WTC11 (cell line): ENCODE measurements at regions not wholly inside any gene's neighbourhood (a gene's known extent, or its start where the extent isn't known, plus 50 kb on each side); places are given as distances from the start of the nearest gene placed in this dataset.

Experiments
- CREB1 ChIP-seq: sonication (generic); formaldehyde crosslinking; IDR thresholded peaks from 2 replicates; pipeline ENCODE4 v1.8.0; 2023; ENCODE audit warnings: mild to moderate bottlenecking, missing genetic modification reagents
- RELA ChIP-seq: sonication (generic); formaldehyde crosslinking; IDR thresholded peaks from 2 replicates; pipeline ENCODE4 v1.8.1; 2022; ENCODE audit warnings: missing genetic modification reagents, mild to moderate bottlenecking, borderline replicate concordance
- TF ChIP-seq, protein P1 (sequence below): sonication (generic); formaldehyde crosslinking; IDR thresholded peaks from 2 replicates; pipeline ENCODE4 v1.8.1; 2023; ENCODE audit warnings: mild to moderate bottlenecking, missing genetic modification reagents, moderate library complexity
- TF ChIP-seq, protein P2 (sequence below): fragments of 200-600 bp; IDR thresholded peaks from 2 replicates; pipeline ENCODE4 v1.8.0; 2022; ENCODE audit warnings: antibody characterized with exemption
- TF ChIP-seq, protein P3 (sequence below): sonication (generic); formaldehyde crosslinking; IDR thresholded peaks from 2 replicates; pipeline ENCODE4 v1.8.0; 2022; ENCODE audit warnings: mild to moderate bottlenecking, missing genetic modification reagents

DNA sequence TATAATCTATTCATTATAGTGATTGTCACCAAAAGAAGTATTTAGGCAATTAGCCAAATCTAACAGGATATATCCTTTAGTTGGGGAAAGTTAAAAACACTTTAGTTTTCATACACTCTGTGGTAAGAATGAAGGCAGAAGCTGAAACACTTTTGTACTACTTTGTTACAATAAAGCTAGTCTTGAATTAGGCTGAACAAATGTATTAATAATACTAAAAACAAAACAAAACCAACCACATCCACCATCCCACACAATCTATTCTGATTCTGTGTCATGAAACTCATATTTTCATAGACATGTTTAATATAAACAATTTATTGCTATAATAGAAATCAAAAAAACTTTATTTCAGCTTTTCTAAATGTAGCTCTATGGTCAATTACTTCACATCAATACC, 508.8 kb downstream of the ZEB2 start:
- TF ChIP-seq, protein P1, sequence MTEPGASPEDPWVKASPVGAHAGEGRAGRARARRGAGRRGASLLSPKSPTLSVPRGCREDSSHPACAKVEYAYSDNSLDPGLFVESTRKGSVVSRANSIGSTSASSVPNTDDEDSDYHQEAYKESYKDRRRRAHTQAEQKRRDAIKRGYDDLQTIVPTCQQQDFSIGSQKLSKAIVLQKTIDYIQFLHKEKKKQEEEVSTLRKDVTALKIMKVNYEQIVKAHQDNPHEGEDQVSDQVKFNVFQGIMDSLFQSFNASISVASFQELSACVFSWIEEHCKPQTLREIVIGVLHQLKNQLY (CRISPR knock-in tag) = no peak
- TF ChIP-seq RELA (CRISPR knock-in tag) (no peak), CREB1 (no peak)
- TF ChIP-seq, protein P2, sequence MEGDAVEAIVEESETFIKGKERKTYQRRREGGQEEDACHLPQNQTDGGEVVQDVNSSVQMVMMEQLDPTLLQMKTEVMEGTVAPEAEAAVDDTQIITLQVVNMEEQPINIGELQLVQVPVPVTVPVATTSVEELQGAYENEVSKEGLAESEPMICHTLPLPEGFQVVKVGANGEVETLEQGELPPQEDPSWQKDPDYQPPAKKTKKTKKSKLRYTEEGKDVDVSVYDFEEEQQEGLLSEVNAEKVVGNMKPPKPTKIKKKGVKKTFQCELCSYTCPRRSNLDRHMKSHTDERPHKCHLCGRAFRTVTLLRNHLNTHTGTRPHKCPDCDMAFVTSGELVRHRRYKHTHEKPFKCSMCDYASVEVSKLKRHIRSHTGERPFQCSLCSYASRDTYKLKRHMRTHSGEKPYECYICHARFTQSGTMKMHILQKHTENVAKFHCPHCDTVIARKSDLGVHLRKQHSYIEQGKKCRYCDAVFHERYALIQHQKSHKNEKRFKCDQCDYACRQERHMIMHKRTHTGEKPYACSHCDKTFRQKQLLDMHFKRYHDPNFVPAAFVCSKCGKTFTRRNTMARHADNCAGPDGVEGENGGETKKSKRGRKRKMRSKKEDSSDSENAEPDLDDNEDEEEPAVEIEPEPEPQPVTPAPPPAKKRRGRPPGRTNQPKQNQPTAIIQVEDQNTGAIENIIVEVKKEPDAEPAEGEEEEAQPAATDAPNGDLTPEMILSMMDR = no peak
- TF ChIP-seq, protein P3, sequence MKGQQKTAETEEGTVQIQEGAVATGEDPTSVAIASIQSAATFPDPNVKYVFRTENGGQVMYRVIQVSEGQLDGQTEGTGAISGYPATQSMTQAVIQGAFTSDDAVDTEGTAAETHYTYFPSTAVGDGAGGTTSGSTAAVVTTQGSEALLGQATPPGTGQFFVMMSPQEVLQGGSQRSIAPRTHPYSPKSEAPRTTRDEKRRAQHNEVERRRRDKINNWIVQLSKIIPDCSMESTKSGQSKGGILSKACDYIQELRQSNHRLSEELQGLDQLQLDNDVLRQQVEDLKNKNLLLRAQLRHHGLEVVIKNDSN (CRISPR knock-in tag) = no peak
